K562 (cell line): ENCODE measurements at regions not wholly inside any gene's neighbourhood (a gene's known extent, or its start where the extent isn't known, plus 50 kb on each side); places are given as distances from the start of the nearest gene placed in this dataset.

Experiments used
- ATAC-seq: fragments of 200-7000 bp; cut with Tn5 transposase; 3 replicates; pipeline ENCODE4 v1.9.1; 2020; ENCODE audit warnings: moderate library complexity
- BruUV-seq: library from RNA; stranded (reverse); fragments of 400-500 nt; replicated peaks from 2 replicates; lab custom pipeline; 2021; lab: Mats Ljungman, UMichigan
- CTCF ChIA-PET: fragments of 300-600 bp; formaldehyde crosslinking; extraction: SDS; loops from one replicate; lab custom pipeline; 2021; ENCODE audit warnings: low intra/inter-chr PET ratio; lab: Yijun Ruan, JAX
- POLR2A ChIA-PET: fragments of 300-600, 350-650 bp; sonication (Branson Sonifier 250); formaldehyde crosslinking; extraction: SDS; loops from one replicate; lab custom pipeline; 2021; ENCODE audit warnings: antibody characterized with exemption, inconsistent platforms; lab: Yijun Ruan, JAX
- DNase-seq, 4 experiments: peaks; one replicate each; pipeline versions ENCODE4 v3.0.0 to v3.0.0-alpha.2; 2011 to 2018; ENCODE audit warnings: low spot score in 3 of 4, mixed read lengths in 3 of 4; ENCODE audit errors: extremely low read depth in 1 of 4
- FAIRE-seq: peaks from 2 replicates; lab custom pipeline; 2011; peaks lifted over from hg19 to GRCh38; lab: Jason Lieb, UNC
- H2AFZ ChIP-seq: 2 replicates; pipeline ENCODE4 v1.6.0; 2011; ENCODE audit warnings: low read depth, low read length, control low read depth, inconsistent platforms
- H3K27ac ChIP-seq: fragments of 200-600 bp; 3 replicates; pipeline ENCODE4 v1.8.0; 2011; ENCODE audit warnings: low read depth, mild to moderate bottlenecking, control low read depth, inconsistent platforms, low read length, moderate library complexity, mixed read lengths; ENCODE audit errors: extremely low read depth
- H3K27me3 ChIP-seq, 2 experiments: fragments of 300-600 bp in 1 of 2; 2 replicates in 1 of 2; 3 replicates in 1 of 2; pipeline versions ENCODE4 v1.6.0 to v1.8.0; 2011; ENCODE audit warnings: inconsistent platforms in 2 of 2, low read length in 2 of 2, mild to moderate bottlenecking in 1 of 2, mixed read lengths in 1 of 2, moderate library complexity in 1 of 2; ENCODE audit not compliant: control insufficient read depth in 2 of 2, insufficient read depth in 2 of 2
- H3K36me3 ChIP-seq: fragments of 300-600 bp; 3 replicates; pipeline ENCODE4 v1.8.0; 2011; ENCODE audit warnings: mild to moderate bottlenecking, low read length, inconsistent platforms; ENCODE audit not compliant: control insufficient read depth, insufficient read depth
- H3K4me1 ChIP-seq, 2 experiments: fragments of 200-600 bp in 1 of 2; replicated peaks in 1 of 2; 2 replicates in 1 of 2; 3 replicates in 1 of 2; pipeline versions ENCODE4 v1.5.1 to v1.8.0; 2011; ENCODE audit warnings: inconsistent platforms in 2 of 2, low read length in 2 of 2, mild to moderate bottlenecking in 1 of 2, mixed read lengths in 1 of 2, moderate library complexity in 1 of 2; ENCODE audit not compliant: control insufficient read depth in 2 of 2, insufficient read depth in 2 of 2
- H3K4me2 ChIP-seq: 2 replicates; pipeline ENCODE4 v1.6.1; 2011; ENCODE audit warnings: low read length, control low read depth, inconsistent platforms, mixed read lengths; ENCODE audit not compliant: insufficient read depth
- H3K4me3 ChIP-seq: fragments of 200-600 bp; sonication (generic), shearing (Covaris generic); 2 replicates; pipeline ENCODE4 v1.5.1; 2016; ENCODE audit warnings: control low read depth, inconsistent platforms
- H3K79me2 ChIP-seq: fragments of 200-600 bp; 3 replicates; pipeline ENCODE4 v1.8.0; 2011; ENCODE audit warnings: low read length, inconsistent platforms; ENCODE audit not compliant: control insufficient read depth, insufficient read depth
- H3K9ac ChIP-seq, 2 experiments: 2 replicates each; pipeline versions ENCODE4 v1.6.0 to v1.6.1; 2011; ENCODE audit warnings: low read depth in 2 of 2, low read length in 2 of 2, control low read depth in 1 of 2, inconsistent platforms in 1 of 2, mild to moderate bottlenecking in 1 of 2, mixed read lengths in 1 of 2; ENCODE audit not compliant: insufficient read depth in 1 of 2
- H3K9me1 ChIP-seq: one replicate; pipeline ENCODE4 v1.6.0; 2011; ENCODE audit warnings: inconsistent platforms, mild to moderate bottlenecking, low read length, moderate library complexity; ENCODE audit not compliant: control insufficient read depth, insufficient read depth
- H3K9me3 ChIP-seq: replicated peaks from 2 replicates; pipeline ENCODE4 v1.5.1; 2011; ENCODE audit warnings: low read depth, low read length, inconsistent platforms; ENCODE audit not compliant: control insufficient read depth, insufficient read depth
- H4K20me1 ChIP-seq: replicated peaks from 2 replicates; pipeline ENCODE4 v1.6.1; 2011; ENCODE audit warnings: low read length, inconsistent platforms, mixed read lengths; ENCODE audit not compliant: control insufficient read depth, insufficient read depth
- BACH1 ChIP-seq: fragments of 200-800 bp; sonication (Bioruptor generic); IDR thresholded peaks from 2 replicates; pipeline ENCODE4 v1.6.1; 2016; ENCODE audit warnings: missing genetic modification characterization, missing compliant biosample characterization
- C11orf30 ChIP-seq: fragments of 450-650 bp; IDR thresholded peaks from 2 replicates; pipeline ENCODE4 v1.6.1; 2016; ENCODE audit warnings: low read depth, mild to moderate bottlenecking
- CHD2 ChIP-seq: IDR thresholded peaks from 2 replicates; pipeline ENCODE4 v1.6.1; 2011; ENCODE audit warnings: low read depth, low read length
- FIP1L1 ChIP-seq: fragments of 200-400 bp; formaldehyde crosslinking; IDR thresholded peaks from 2 replicates; pipeline ENCODE4 v1.6.1; 2018; ENCODE audit warnings: mild to moderate bottlenecking, low read depth, low read length; ENCODE audit not compliant: poor library complexity, severe bottlenecking
- IRF2 ChIP-seq: sonication (generic); formaldehyde crosslinking; IDR thresholded peaks from 2 replicates; pipeline ENCODE4 v1.8.1; 2022; ENCODE audit warnings: mild to moderate bottlenecking, missing genetic modification reagents
- MAFK ChIP-seq: IDR thresholded peaks from 2 replicates; pipeline ENCODE4 v1.6.1; 2011; ENCODE audit warnings: low read length, improper control_type of control experiment
- NCOA4 ChIP-seq: fragments of 450-650 bp; IDR thresholded peaks from 2 replicates; pipeline ENCODE4 v1.6.1; 2018; ENCODE audit warnings: mild to moderate bottlenecking; ENCODE audit not compliant: partially characterized antibody
- PURB ChIP-seq: sonication (generic); formaldehyde crosslinking; IDR thresholded peaks from 2 replicates; pipeline ENCODE4 v1.9.0; 2021; ENCODE audit warnings: low read depth, mild to moderate bottlenecking, missing genetic modification reagents
- RB1 ChIP-seq: fragments of 450-650 bp; IDR thresholded peaks from 2 replicates; pipeline ENCODE4 v1.6.1; 2017; ENCODE audit warnings: low read depth, mild to moderate bottlenecking
- RBM34 ChIP-seq: fragments of 200-400 bp; formaldehyde crosslinking; IDR thresholded peaks from 2 replicates; pipeline ENCODE4 v1.6.1; 2018; ENCODE audit warnings: low read length, borderline replicate concordance; ENCODE audit not compliant: insufficient read depth
- RCOR1 ChIP-seq, 2 experiments: IDR thresholded peaks; 2 replicates each; pipeline ENCODE4 v1.6.1; 2012; ENCODE audit warnings: low read depth in 2 of 2, low read length in 2 of 2, borderline replicate concordance in 1 of 2, improper control_type of control experiment in 1 of 2
- SAFB2 ChIP-seq: fragments of 200-400 bp; formaldehyde crosslinking; IDR thresholded peaks from 2 replicates; pipeline ENCODE4 v1.6.1; 2018; ENCODE audit warnings: borderline replicate concordance, low read length, low read depth, moderate library complexity; ENCODE audit not compliant: severe bottlenecking
- ZKSCAN1 ChIP-seq: fragments of 150-350 bp; IDR thresholded peaks from 2 replicates; pipeline ENCODE4 v1.6.1; 2016; ENCODE audit warnings: low read depth, low read length
- ZSCAN29 ChIP-seq: fragments of 450-650 bp; IDR thresholded peaks from 2 replicates; pipeline ENCODE4 v1.6.1; 2017
- WGBS: fragments of 100-300 bp; shearing (Covaris generic); methylation state at CpG from one replicate; pipeline ENCODE4 v1.1.6; 2016; ENCODE audit warnings: low coverage, mixed read lengths; ENCODE audit not compliant: insufficient coverage; ENCODE audit errors: missing lambda C conversion rate; 5-methylcytosine and 5-hydroxymethylcytosine counted together
- in situ Hi-C: fragments of 300-500 bp; cut with MboI; formaldehyde crosslinking; loops from 4 replicates; pipeline ENCODE4 v1.15.0; 2018; ENCODE audit warnings: inconsistent platforms, mixed read lengths
- intact Hi-C: fragments of 100-400 bp; cut with micrococcal nuclease; formaldehyde crosslinking; loops from 2 replicates; pipeline ENCODE4 v1.14.2; 2022
- TF ChIP-seq, protein P1 (sequence below): sonication (generic); formaldehyde crosslinking; IDR thresholded peaks from 2 replicates; pipeline ENCODE4 v1.8.0; 2022; ENCODE audit warnings: mild to moderate bottlenecking, low read depth, missing genetic modification reagents
- TF ChIP-seq, protein P2 (sequence below): sonication (generic); formaldehyde crosslinking; IDR thresholded peaks from 2 replicates; pipeline ENCODE4 v1.8.0; 2022; ENCODE audit warnings: mild to moderate bottlenecking, missing genetic modification reagents

DNA sequence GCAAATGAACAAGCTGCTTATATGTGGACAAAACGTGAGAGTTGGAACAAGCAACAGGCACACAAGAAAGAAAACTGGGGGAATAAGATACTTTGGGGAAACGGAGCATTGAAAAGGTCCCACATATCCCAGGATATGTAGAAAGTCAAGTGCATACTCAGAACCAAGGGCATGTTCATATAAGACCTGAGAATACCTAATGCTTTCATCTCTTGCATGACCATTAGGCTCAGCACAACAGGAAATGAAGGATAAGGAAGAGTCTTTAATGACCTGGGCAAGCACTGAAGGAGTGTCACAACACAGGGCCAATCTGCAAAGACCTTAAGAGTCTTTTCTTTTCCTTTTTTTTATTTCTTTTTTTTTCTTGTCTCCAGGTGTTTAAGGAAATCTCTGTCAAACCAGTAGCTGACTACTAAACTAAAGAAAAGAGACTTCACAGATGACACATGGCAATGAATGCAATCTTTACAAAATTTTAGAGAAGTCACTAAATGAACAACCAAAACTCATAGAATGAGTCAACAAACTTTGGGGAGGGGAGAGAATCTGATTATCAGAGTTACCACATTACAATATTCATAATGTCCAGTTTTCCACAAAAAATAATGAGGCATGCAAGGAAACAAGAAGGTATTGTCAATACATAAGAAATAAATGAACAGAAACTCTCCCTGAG lies 67.9 kb upstream of the STK26 start:
- no peak for FAIRE-seq

DNA sequence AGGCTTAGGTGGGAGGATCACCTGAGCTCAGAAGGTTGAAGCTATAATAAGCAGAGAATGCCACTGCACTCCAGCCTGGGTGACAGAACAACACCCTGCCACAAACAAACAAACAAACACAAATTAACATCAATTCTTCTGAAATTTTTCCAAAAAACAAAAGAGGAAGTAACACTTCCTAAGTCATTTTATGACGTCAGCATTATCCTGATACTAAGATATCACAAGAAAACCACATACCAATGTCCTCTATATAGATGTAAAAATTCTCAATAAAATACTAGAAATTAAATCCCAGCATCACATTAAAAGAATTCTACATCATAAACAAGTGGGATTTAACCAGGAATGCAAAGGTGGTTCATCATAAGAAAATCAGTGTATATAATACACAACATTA lies 64.4 kb upstream of the STK26 start:
- H3K27ac ChIP-seq: no peak overlapping the region
- H3K4me3 ChIP-seq: no peak overlapping the region
- ChIA-PET POLR2A (no interaction called here), CTCF (no interaction called here)
- DNase-seq (no peak), ATAC-seq (no peak), FAIRE-seq (no peak)
- H3K9me3 ChIP-seq: no peaks in the 10 kb centered on the region
- H3K9me1 ChIP-seq: no peaks in the 10 kb centered on the region
- no peaks in the 10 kb centered on the region; a peak in 1 of 5 replicates for H3K4me1 ChIP-seq
- no peak overlapping the region for H3K9ac ChIP-seq
- no TSS peak for BruUV-seq
- no peaks in the 10 kb centered on the region for H3K36me3 ChIP-seq
- H3K79me2 ChIP-seq: no peaks in the 10 kb centered on the region
- intact Hi-C loops (no loop called here), in situ Hi-C loops (no loop called here)
- H4K20me1 ChIP-seq: no peaks in the 10 kb centered on the region
- H2AFZ ChIP-seq: no peak overlapping the region
- H3K4me2 ChIP-seq: no peak overlapping the region
- 0% methylated on average over 1 of the region's 1 CpG for WGBS
- no peaks in the 10 kb centered on the region for H3K27me3 ChIP-seq
- TF ChIP-seq RBM34: no peak
- peak; percentile 76 for TF ChIP-seq C11orf30
- no peak for TF ChIP-seq FIP1L1
- TF ChIP-seq, protein P1, sequence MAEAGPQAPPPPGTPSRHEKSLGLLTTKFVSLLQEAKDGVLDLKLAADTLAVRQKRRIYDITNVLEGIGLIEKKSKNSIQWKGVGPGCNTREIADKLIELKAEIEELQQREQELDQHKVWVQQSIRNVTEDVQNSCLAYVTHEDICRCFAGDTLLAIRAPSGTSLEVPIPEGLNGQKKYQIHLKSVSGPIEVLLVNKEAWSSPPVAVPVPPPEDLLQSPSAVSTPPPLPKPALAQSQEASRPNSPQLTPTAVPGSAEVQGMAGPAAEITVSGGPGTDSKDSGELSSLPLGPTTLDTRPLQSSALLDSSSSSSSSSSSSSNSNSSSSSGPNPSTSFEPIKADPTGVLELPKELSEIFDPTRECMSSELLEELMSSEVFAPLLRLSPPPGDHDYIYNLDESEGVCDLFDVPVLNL (CRISPR knock-in tag): no peak
- no peak for TF ChIP-seq ZSCAN29
- TF ChIP-seq MAFK: peak; percentile 40; the same call in 1 of the 2 replicates
- TF ChIP-seq RB1: no peak
- no peak for TF ChIP-seq NCOA4
- TF ChIP-seq RCOR1 (IDR thresholded peaks at IDR 0.05; ENCODE audit: borderline replicate concordance in 1 of 2, low read depth in 2 of 2, low read length in 2 of 2): no peak
- no peak for TF ChIP-seq IRF2 (CRISPR knock-in tag)

More for the DNA sequence above, 67.9 kb upstream of the STK26 start:
- Histone ChIP-seq H3K9me3 (no peaks in the 10 kb centered on the region), H3K4me2 (no peak overlapping the region), H3K9ac (no peak overlapping the region), H3K36me3 (no peaks in the 10 kb centered on the region), H3K27ac (no peak overlapping the region), H3K79me2 (no peaks in the 10 kb centered on the region), H3K4me1 (peaks cover 0 to 2% of the 10 kb centered on the region in 2 experiments; a peak in 1 of 5 replicates), H3K4me3 (no peak overlapping the region), H3K9me1 (no peaks in the 10 kb centered on the region), H3K27me3 (no peaks in the 10 kb centered on the region), H2AFZ (0 out of 2 replicates have a peak overlapping the region, but pooled peaks have one; percentile 16), H4K20me1 (no peaks in the 10 kb centered on the region)
- in situ Hi-C loops (no loop called here), intact Hi-C loops (no loop called here)
- no TSS peak for BruUV-seq
- 21% methylated on average over 2 of the region's 2 CpGs for WGBS
- no peak for TF ChIP-seq PURB (CRISPR knock-in tag)
- no peak for TF ChIP-seq BACH1 (tag)
- TF ChIP-seq, protein P2, sequence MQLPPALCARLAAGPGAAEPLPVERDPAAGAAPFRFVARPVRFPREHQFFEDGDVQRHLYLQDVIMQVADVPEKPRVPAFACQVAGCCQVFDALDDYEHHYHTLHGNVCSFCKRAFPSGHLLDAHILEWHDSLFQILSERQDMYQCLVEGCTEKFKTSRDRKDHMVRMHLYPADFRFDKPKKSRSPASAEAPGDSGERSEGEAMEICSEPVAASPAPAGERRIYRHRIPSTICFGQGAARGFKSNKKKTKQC (CRISPR knock-in tag): no peak
- TF ChIP-seq ZKSCAN1: no peak
- no peak for TF ChIP-seq CHD2
- no peak for TF ChIP-seq SAFB2
- ATAC-seq (no peak), DNase-seq (no peak)
- CTCF ChIA-PET: no interaction called here
- POLR2A ChIA-PET: interaction anchor here (0.7 kb wide), 1 partner anchor 27 kb away, joined by 3 read pairs; no protein-coding TSS in a partner anchor
